ENCODE measurements at regions not wholly inside any gene's neighbourhood (a gene's known extent, or its start where the extent isn't known, plus 50 kb on each side); places are given as distances from the start of the nearest gene placed in this dataset.
A peak's percentile ranks its signal among the peaks of the same experiment; 100 is the strongest.

DNA sequence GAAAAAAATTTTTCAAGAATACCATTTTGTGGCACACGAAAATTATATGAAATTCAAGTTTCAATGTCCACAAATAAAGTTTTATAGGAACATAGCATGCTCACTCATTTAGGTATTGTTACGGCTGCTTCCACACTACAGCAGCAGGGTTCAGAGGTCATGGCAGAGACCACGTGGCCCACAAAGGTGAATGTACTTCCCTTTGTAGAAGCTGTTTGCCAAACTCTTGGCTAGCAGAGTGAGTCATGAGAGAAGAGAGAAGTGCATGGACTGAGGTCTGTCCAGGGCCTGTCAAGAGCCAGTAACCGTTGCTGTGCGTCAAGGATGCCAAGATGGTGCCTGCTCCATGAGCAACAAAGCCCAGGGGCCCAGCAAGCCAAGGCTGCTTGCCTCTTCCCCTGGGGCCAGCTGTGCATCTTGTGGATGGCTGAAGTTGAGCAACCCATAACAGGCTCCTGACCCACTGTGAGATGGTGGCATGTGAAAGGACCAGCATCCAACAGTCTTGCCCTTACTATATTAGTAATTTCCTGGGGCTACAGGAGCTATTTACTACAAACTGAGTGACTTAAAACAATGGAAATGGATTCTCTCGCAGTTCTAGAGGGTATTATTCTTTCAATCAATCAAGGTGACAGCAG lies 64.8 kb upstream of the ATP5PO start:
- Mint-ChIP-seq H3K9me3 (peaks cover 5 to 10% of the 10 kb centered on the region in 2 donors), H3K36me3 (peaks cover 5 to 21% of the 10 kb centered on the region in 2 donors), H3K27ac (peak overlapping the region in 1 of 2 donors; percentile 73)
- peak in 1 of 2 donors; percentile 6 for ATAC-seq
- no peak for DNase-seq (ENCODE audit: low spot score in 2 of 2)

DNA sequence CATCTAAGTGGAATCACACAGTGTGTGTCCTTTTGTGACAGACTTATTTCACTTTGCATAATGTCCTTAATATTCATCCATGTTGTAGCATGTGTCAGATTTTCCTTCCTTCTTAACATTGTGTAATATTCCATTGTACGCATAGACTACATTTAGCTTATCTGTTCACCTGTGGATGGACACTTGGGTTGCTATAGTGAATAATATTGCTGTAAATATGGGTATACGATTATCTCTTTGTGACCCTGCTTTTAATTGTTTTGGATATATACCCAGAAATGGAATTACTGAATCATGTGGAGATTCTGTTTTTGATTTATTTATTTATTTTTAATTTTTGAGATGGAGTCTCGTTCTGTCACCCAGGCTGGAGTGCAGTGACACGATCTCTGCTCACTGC lies 63.0 kb upstream of the ATP5PO start:
- Mint-ChIP-seq H3K9me3 (peaks cover 5 to 15% of the 10 kb centered on the region in 2 donors), H3K36me3 (peaks cover 5 to 21% of the 10 kb centered on the region in 2 donors), H3K27ac (peak overlapping the region; percentile 19 to 99)
- ATAC-seq (no peak), DNase-seq (ENCODE audit: low spot score in 2 of 2) (no peak)

DNA sequence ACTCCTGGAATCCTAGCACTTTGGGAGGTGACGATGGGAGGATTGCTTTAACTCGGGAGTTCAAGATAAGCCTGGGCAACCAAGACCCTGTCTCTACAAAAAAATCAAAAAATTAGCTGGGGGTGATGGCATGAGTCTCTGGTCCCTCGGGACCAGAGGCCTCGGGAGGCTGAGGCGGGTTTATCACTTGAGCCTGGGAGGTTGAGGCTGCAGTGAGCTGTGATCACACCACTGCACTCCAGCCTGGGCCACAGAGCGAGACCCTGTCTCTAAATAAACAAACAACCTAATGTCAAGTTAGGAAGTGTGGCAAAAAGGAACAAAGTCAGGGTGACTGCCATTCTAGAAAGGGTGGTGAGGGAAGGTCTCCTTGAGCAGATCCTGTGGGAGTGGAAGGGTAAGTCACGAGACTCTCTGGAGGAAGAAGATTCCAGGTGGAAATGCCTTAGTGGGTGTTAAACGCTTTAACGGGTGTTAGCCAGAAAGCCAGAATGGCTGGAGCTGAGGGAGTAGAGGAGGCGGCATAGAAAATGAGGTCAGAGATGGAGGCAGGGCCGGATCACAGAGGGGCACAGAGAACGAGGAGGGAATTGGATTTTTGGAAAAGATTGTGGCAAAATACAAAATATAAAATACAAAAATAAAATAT lies 62.2 kb upstream of the ATP5PO start:
- DNase-seq (ENCODE audit: low spot score in 2 of 2) (no peak), ATAC-seq (no peak)
- Mint-ChIP-seq H3K27ac (peak overlapping the region; percentile 99), H3K36me3 (peaks cover under 1 to 15% of the 10 kb centered on the region in 2 donors), H3K9me3 (peaks cover 5 to 8% of the 10 kb centered on the region in 2 donors)

- peak overlapping the region; percentile 99 for H3K27ac Mint-ChIP-seq
- DNase-seq (ENCODE audit: low spot score in 2 of 2) (peak in 1 of 2 donors; percentile 23), ATAC-seq (peak; percentile 1 to 6)
- peaks cover 5% of the 10 kb centered on the region in 2 donors for H3K9me3 Mint-ChIP-seq
- peaks cover 0 to 13% of the 10 kb centered on the region in 2 donors for H3K36me3 Mint-ChIP-seq
Observed at GRCh38 chr21:33977017-33977720, 61.6 kb upstream of the ATP5PO start.

DNA sequence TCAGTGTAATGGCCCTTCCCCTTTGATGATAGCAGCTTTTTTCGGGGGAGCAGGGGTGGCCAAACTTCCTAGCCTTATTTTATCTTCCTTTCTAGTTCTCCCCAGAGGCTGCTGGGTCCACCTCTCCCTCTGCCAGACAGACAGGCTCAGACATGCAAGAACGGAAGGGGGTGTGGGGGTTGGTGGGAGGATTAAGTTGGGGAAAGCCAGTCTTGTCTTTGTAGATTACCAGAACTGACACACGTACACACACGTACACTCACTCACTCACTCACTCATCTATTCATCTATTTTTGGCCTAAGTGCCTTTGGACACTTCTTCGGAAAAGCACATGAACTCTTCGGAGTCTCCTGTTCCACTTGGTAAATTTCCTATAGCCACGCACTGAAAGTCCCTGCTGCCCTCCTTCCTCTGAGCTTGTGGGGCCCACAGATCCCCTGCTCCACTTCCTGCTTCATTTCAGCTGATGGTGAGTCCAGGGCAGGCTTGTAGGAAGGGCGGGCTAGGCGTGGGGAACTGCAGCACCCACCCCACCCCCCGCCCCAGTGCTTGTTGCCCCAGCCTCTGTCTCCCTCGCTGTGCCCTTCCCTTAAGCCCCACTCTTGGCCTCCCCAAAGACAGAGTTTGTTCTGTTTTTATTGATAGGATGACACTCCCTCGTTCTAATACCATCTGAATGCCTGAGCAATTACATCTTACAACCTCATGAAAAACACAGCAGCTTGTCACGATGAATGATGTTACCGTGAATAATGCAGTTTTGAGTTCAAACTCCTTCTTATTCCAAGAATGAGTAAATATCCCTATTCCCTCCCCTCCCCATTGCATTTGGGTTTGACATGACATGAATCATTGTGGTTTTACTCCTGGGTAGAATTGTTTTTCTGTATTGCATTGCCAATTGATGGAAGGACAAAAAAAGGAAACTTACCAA lies 60.7 kb upstream of the ATP5PO start:
- peaks cover 5% of the 10 kb centered on the region in 2 donors for H3K9me3 Mint-ChIP-seq
- peak; percentile 58 to 70 for DNase-seq (ENCODE audit: low spot score in 2 of 2)
- peaks cover 0 to 18% of the 10 kb centered on the region in 2 donors for H3K36me3 Mint-ChIP-seq
- peak; percentile 54 to 68 for ATAC-seq
- H3K27ac Mint-ChIP-seq, result peak overlapping the region; percentile 99

DNA sequence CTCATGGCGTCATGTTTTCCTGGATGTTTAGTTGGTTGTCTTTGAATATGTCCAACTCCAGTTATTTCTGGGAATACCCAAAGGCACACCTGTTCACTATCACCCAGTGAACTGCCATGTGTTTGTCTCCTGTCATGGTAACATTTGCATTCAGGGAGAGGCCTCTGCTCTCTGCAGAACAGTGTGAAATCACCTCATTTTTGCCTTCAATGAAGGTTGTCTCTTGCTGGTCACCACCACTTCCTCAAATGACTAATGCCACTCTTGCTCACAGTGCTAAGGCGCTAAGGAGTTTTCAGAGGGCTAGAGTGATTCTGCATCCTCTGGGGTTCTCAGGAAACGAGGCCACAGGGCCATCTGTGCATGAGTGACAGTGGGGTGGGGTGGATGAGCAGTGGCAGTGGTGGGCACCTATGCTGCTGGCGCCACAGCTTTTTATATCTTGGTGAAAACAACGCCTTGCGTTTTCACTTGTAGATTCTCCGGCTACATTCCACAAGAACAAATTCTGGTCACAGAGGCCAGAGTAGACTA lies 60.0 kb upstream of the ATP5PO start:
- Mint-ChIP-seq H3K9me3 (peaks cover 5% of the 10 kb centered on the region in 2 donors), H3K36me3 (peaks cover 0 to 23% of the 10 kb centered on the region in 2 donors), H3K27ac (peak overlapping the region; percentile 99)
- DNase-seq (ENCODE audit: low spot score in 2 of 2), result peak; percentile 71 to 87
- peak; percentile 79 to 84 for ATAC-seq

GRCh38 chr21:33974513-33975468 lies 59.2 kb upstream of the ATP5PO start:
- peak overlapping the region; percentile 99 for H3K27ac Mint-ChIP-seq
- DNase-seq (ENCODE audit: low spot score in 2 of 2) (no peak), ATAC-seq (peak; percentile 15 to 58)
- H3K9me3 Mint-ChIP-seq, result peaks cover 5% of the 10 kb centered on the region in 2 donors
- H3K36me3 Mint-ChIP-seq, result peaks cover 0 to 28% of the 10 kb centered on the region in 2 donors

GRCh38 chr21:33973268-33973667 lies 57.7 kb upstream of the ATP5PO start:
- peaks cover 5 to 8% of the 10 kb centered on the region in 2 donors for H3K9me3 Mint-ChIP-seq
- peaks cover 0 to 26% of the 10 kb centered on the region in 2 donors for H3K36me3 Mint-ChIP-seq
- no peak overlapping the region for H3K27ac Mint-ChIP-seq
- ATAC-seq (no peak), DNase-seq (ENCODE audit: low spot score in 2 of 2) (no peak)

GRCh38 chr21:33972539-33972938 lies 56.9 kb upstream of the ATP5PO start:
- DNase-seq (ENCODE audit: low spot score in 2 of 2) (no peak), ATAC-seq (no peak)
- Mint-ChIP-seq H3K27ac (no peak overlapping the region), H3K36me3 (peaks cover 0 to 21% of the 10 kb centered on the region in 2 donors), H3K9me3 (peaks cover 5 to 8% of the 10 kb centered on the region in 2 donors)

DNA sequence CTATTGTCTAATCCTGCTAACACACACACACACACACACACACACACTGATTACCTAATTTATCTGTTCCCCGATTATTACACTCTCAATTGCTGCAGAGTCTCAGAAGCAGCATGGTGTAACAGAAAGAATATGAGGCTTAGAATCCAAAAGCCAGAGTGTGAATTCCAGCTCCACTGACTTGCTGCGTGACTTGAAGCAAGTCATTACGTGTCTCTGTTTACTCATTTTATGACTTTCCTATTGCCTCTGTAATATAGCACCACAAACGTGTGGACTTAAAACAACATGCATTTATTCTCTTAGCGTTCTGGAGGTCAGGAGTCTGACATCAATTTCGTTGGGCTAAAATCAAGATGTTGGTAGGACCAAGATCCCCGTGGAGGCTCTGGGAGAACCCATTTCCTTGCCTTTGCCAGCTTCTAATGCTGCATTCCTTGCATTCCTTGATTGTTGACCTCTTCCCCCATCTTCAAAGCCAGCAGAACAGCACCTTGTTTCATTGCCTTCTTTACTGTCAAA lies 55.9 kb upstream of the ATP5PO start:
- no peak for ATAC-seq
- Mint-ChIP-seq H3K9me3 (peaks cover 5 to 8% of the 10 kb centered on the region in 2 donors), H3K27ac (no peak overlapping the region), H3K36me3 (peaks cover 0 to 19% of the 10 kb centered on the region in 2 donors)
- DNase-seq (ENCODE audit: low spot score in 2 of 2), result no peak

GRCh38 chr21:33969581-33969980 lies 54.0 kb upstream of the ATP5PO start:
- H3K27ac Mint-ChIP-seq, result peak overlapping the region in 1 of 2 donors; percentile 39

GRCh38 chr21:33968995-33969348 lies 53.4 kb upstream of the ATP5PO start:
- peaks cover 0 to 4% of the 10 kb centered on the region in 2 donors for H3K9me3 Mint-ChIP-seq
- peak overlapping the region in 1 of 2 donors; percentile 39 for H3K27ac Mint-ChIP-seq
- DNase-seq (ENCODE audit: low spot score in 2 of 2), result no peak
- H3K36me3 Mint-ChIP-seq, result peaks cover 0 to 25% of the 10 kb centered on the region in 2 donors
- no peak for ATAC-seq

More at GRCh38 chr21:33969581-33969980, 54.0 kb upstream of the ATP5PO start:
- peaks cover 0 to 19% of the 10 kb centered on the region in 2 donors for H3K36me3 Mint-ChIP-seq
- no peak for ATAC-seq
- DNase-seq (ENCODE audit: low spot score in 2 of 2), result no peak
- H3K9me3 Mint-ChIP-seq, result peaks cover 0 to 4% of the 10 kb centered on the region in 2 donors

DNA sequence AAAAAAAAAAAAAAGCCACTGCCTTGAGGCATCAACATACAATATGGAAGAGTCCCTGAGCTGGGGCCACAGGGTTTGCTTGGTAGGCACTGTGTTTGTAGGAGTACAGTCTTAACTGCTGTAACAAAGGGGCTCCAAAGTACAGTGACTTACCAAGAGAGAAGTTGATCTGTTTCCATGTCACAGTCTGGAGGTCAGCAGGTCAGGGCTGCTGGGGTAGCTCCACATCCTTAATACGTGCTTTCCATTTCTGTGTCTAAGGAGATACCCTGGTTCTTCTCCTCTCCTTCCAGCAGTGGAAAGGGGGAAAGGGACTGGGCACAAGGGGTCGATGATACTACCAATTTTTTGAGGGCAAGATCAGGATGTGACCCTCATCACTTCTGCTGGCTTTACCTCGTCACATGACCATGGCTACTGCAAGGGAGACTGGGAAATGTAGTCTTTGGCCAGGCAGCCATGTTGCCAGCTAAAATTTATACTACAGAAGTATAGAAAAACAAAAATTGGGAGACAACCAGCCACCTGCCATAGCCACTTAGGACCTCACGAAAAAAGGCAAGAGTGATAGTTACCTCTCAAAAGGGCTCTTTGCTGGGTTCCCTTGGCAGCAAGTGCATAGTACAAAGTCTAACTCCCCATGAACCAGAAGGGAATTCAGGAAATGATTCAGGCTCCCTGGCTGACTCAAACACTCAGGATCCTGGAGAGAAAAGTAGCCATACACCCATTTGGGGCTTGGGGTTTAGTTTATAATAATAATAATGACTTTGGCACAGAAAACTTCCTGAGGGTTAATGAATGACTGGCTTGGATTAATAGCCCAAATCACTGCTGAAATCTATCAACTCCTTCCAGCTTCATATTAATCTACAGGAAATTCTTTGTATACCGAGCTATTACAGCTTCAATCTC lies 52.7 kb upstream of the ATP5PO start:
- Mint-ChIP-seq H3K9me3 (peaks cover 0 to 9% of the 10 kb centered on the region in 2 donors), H3K36me3 (peaks cover 0 to 31% of the 10 kb centered on the region in 2 donors), H3K27ac (peak overlapping the region in 1 of 2 donors; percentile 39)
- DNase-seq (ENCODE audit: low spot score in 2 of 2), result no peak
- ATAC-seq, result peak; percentile 39 to 53

- no peak overlapping the region for H3K27ac Mint-ChIP-seq
- DNase-seq (ENCODE audit: low spot score in 2 of 2) (no peak), ATAC-seq (no peak)
- H3K36me3 Mint-ChIP-seq, result peaks cover 10 to 43% of the 10 kb centered on the region in 2 donors
- H3K9me3 Mint-ChIP-seq, result peaks cover 0 to 21% of the 10 kb centered on the region in 2 donors
Observed at GRCh38 chr21:33967086-33967571, 51.5 kb upstream of the ATP5PO start.

All from activated naive CD4-positive, alpha-beta T cell treated with anti-CD3 and anti-CD28 coated beads, Interleukin-2, amount 50 U/mL, for 72 hours (primary cell).